ENCODE measurements at regions not wholly inside any gene's neighbourhood (a gene's known extent, or its start where the extent isn't known, plus 50 kb on each side); places are given as distances from the start of the nearest gene placed in this dataset.
A peak's percentile ranks its signal among the peaks of the same experiment; 100 is the strongest.
"Not testable (repeated sequence)": the region's sequence is repeated elsewhere in the genome, so short reads cannot be mapped to it uniquely, and the experiment has no call there.

DNA sequence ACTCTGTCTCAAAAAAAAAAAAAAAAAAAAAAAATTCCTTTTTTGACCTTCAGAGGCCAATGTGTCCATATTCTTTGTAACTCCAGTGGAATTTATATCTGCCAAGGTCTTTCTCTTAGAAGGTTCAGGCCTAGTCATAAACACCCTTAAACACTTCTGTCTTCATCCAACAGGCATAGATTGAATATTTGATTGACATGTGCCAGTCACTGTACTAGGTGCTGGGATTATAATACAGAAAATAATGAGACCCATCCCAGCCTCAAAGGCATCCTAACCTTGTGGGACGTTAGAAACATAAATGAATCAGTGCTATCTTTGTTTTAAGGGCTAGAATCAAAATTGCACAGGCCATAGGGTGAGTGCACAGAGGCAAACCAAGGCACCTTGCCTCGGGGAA lies 62.9 kb upstream of the SERBP1 start:
- WGBS, result 75% methylated on average over 2 of the region's 2 CpGs
- H3K4me1 ChIP-seq, result no peaks in the 10 kb centered on the region
- H3K36me3 ChIP-seq, result no peaks in the 10 kb centered on the region
- H3K4me3 ChIP-seq, result no peak overlapping the region
- TF ChIP-seq, protein P1, sequence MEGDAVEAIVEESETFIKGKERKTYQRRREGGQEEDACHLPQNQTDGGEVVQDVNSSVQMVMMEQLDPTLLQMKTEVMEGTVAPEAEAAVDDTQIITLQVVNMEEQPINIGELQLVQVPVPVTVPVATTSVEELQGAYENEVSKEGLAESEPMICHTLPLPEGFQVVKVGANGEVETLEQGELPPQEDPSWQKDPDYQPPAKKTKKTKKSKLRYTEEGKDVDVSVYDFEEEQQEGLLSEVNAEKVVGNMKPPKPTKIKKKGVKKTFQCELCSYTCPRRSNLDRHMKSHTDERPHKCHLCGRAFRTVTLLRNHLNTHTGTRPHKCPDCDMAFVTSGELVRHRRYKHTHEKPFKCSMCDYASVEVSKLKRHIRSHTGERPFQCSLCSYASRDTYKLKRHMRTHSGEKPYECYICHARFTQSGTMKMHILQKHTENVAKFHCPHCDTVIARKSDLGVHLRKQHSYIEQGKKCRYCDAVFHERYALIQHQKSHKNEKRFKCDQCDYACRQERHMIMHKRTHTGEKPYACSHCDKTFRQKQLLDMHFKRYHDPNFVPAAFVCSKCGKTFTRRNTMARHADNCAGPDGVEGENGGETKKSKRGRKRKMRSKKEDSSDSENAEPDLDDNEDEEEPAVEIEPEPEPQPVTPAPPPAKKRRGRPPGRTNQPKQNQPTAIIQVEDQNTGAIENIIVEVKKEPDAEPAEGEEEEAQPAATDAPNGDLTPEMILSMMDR (IDR thresholded peaks at IDR 0.05), result no peak
- no peak for DNase-seq (ENCODE audit: low spot score in 2 of 2)
- H3K27ac ChIP-seq, result no peak overlapping the region
- no peaks in the 10 kb centered on the region for H3K27me3 ChIP-seq
- no peaks in the 10 kb centered on the region for H3K9me3 ChIP-seq

DNA sequence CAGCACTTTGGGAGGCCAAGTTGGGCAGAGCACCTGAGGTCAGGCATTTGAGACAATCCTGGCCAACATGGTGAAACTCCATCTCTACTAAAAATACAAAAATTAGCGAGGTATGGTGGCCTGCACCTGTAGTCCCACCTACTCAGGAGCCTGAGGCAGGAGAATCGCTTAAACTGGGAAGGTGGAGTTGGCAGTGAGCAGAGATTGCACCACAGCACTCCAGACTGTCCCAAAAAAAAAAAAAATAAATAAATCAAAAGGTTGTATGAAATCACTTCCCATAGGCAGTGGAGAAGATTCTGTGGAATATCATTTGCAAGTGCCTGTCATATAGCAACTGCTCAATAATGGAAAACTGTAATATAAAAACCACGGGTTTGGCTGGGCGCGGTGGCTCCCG lies 65.1 kb upstream of the SERBP1 start:
- no peak for TF ChIP-seq EP300 (IDR thresholded peaks at IDR 0.05)
- no peak for TF ChIP-seq POLR2A (IDR thresholded peaks at IDR 0.05)
- TF ChIP-seq, protein P1 (IDR thresholded peaks at IDR 0.05), result no peak
- no peak for TF ChIP-seq POLR2AphosphoS5 (IDR thresholded peaks at IDR 0.05)
- Histone ChIP-seq H3K27ac (no peak overlapping the region), H3K36me3 (no peaks in the 10 kb centered on the region), H3K4me3 (no peak overlapping the region), H3K27me3 (no peaks in the 10 kb centered on the region), H3K4me1 (peaks cover 1% of the 10 kb centered on the region), H3K9me3 (no peaks in the 10 kb centered on the region)
- no peak for DNase-seq (ENCODE audit: low spot score in 2 of 2)
- WGBS, result 81% methylated on average over 6 of the region's 6 CpGs

GRCh38 chr1:67496329-67496728 lies 66.1 kb upstream of the SERBP1 start:
- WGBS, result 76% methylated on average over 9 of the region's 9 CpGs
- TF ChIP-seq POLR2AphosphoS5 (IDR thresholded peaks at IDR 0.05) (no peak), EP300 (IDR thresholded peaks at IDR 0.05) (no peak), POLR2A (IDR thresholded peaks at IDR 0.05) (no peak)
- TF ChIP-seq, protein P1 (IDR thresholded peaks at IDR 0.05), result no peak
- no peak for DNase-seq (ENCODE audit: low spot score in 2 of 2)
- Histone ChIP-seq H3K36me3 (no peaks in the 10 kb centered on the region), H3K9me3 (no peaks in the 10 kb centered on the region), H3K27ac (no peak overlapping the region), H3K4me3 (no peak overlapping the region), H3K4me1 (peaks cover 3% of the 10 kb centered on the region), H3K27me3 (no peaks in the 10 kb centered on the region)

DNA sequence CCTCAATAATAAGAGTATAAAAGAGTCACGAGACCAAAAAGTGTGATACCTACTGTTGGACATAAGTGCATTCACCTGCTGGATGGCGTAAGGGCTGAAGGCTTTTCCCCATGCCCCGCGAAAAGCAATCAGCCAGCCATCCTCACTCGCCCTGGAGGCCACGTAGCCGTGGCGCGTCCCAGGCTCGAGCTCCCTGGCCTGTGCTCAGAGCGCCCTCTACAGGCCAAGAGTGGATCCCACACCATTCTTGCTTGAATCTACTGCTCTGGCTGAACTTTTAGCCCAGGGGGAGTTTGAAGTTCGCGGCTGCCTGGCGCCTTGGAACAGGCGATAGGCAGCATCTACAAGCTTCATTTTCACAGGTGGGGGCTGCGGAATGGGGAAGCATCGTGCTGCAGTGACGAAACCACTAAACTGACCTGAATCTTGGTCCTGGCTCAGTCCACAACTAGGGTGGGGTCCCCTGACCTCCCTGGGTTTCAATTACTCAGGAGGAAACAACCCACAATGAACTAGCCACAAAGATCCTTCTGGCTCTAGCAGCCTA lies 70.3 kb upstream of the SERBP1 start:
- Histone ChIP-seq H3K9me3 (no peaks in the 10 kb centered on the region), H3K36me3 (no peaks in the 10 kb centered on the region), H3K4me1 (peaks cover 3% of the 10 kb centered on the region), H3K27ac (no peak overlapping the region), H3K27me3 (no peaks in the 10 kb centered on the region), H3K4me3 (no peak overlapping the region)
- 2% methylated on average over 18 of the region's 18 CpGs for WGBS
- peak; percentile 87 to 88 for DNase-seq (ENCODE audit: low spot score in 2 of 2)
- no peak for TF ChIP-seq POLR2A (IDR thresholded peaks at IDR 0.05)
- TF ChIP-seq, protein P1 (IDR thresholded peaks at IDR 0.05), result peak; percentile 90 to 98
- TF ChIP-seq EP300 (IDR thresholded peaks at IDR 0.05), result no peak
- TF ChIP-seq POLR2AphosphoS5 (IDR thresholded peaks at IDR 0.05), result peak in 2 of 3 donors; percentile 36 to 50

DNA sequence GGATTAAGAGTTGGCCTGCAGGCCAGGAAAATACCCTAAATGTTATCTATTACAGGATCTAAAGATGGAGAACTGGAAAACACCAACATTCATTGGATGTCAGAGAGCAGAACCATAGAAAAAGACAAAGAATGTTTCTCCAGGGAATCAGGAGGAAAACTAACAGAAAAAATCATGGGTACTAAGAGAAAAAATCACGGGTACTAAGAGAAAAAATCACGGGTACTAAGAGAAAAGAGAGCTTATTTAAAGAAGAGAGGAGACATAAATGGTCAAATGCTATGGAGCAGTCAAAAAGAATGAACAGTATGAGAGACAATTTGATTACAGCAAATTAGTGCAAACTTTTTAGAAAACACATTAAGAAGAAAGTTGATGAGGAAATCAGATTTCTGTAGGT lies 73.8 kb upstream of the SERBP1 start:
- H3K36me3 ChIP-seq, result no peaks in the 10 kb centered on the region
- H3K4me1 ChIP-seq, result peaks cover 3% of the 10 kb centered on the region
- no peak overlapping the region for H3K27ac ChIP-seq
- DNase-seq (ENCODE audit: low spot score in 2 of 2), result no peak
- no peaks in the 10 kb centered on the region for H3K27me3 ChIP-seq
- TF ChIP-seq, protein P1 (IDR thresholded peaks at IDR 0.05), result no peak
- TF ChIP-seq POLR2A (IDR thresholded peaks at IDR 0.05), result no peak
- TF ChIP-seq POLR2AphosphoS5 (IDR thresholded peaks at IDR 0.05), result no peak
- TF ChIP-seq EP300 (IDR thresholded peaks at IDR 0.05), result no peak
- no peaks in the 10 kb centered on the region for H3K9me3 ChIP-seq
- H3K4me3 ChIP-seq, result no peak overlapping the region
- WGBS, result 87% methylated on average over 2 of the region's 2 CpGs

- not testable (repeated sequence) for DNase-seq (ENCODE audit: low spot score in 2 of 2); H3K4me3 ChIP-seq; H3K27me3 ChIP-seq; H3K9me3 ChIP-seq; H3K4me1 ChIP-seq; H3K36me3 ChIP-seq; H3K27ac ChIP-seq
- WGBS, result 85% methylated on average over 11 of the region's 11 CpGs
Measured at GRCh38 chr1:67513392-67514294, 83.4 kb upstream of the SERBP1 start.
